Fibroblast of lung (primary cell): ENCODE measurements at regions not wholly inside any gene's neighbourhood (a gene's known extent, or its start where the extent isn't known, plus 50 kb on each side); places are given as distances from the start of the nearest gene placed in this dataset.

Experiments used
- DNase-seq, 2 donors: peaks; one replicate each; pipeline versions ENCODE4 v3.0.0 to v3.0.0-alpha.2; 2010; ENCODE audit warnings: low read depth in 2 of 2
- H2AFZ ChIP-seq: 2 replicates; pipeline ENCODE4 v1.5.1; 2012; ENCODE audit warnings: low read length, control low read depth, inconsistent platforms
- H3K27ac ChIP-seq: 2 replicates; pipeline ENCODE4 v1.5.1; 2011; ENCODE audit warnings: low read length, control low read depth; ENCODE audit not compliant: insufficient read depth
- H3K27me3 ChIP-seq: 2 replicates; pipeline ENCODE4 v1.5.1; 2011; ENCODE audit warnings: mild to moderate bottlenecking, low read length; ENCODE audit not compliant: control insufficient read depth, insufficient read depth
- H3K36me3 ChIP-seq: 2 replicates; pipeline ENCODE4 v1.5.1; 2011; ENCODE audit warnings: low read length; ENCODE audit not compliant: control insufficient read depth, insufficient read depth
- H3K4me1 ChIP-seq: 2 replicates; pipeline ENCODE4 v1.5.1; 2011; ENCODE audit warnings: low read length; ENCODE audit not compliant: control insufficient read depth, insufficient read depth; ENCODE audit errors: extremely low read depth
- H3K4me2 ChIP-seq: 2 replicates; pipeline ENCODE4 v1.5.1; 2011; ENCODE audit warnings: low read length, control low read depth; ENCODE audit not compliant: insufficient read depth; ENCODE audit errors: extremely low read depth
- H3K4me3 ChIP-seq, 4 experiments: fragments of 200-600 bp in 1 of 4; sonication (generic) in 1 of 4; replicated peaks in 1 of 4; 2 replicates each; pipeline ENCODE4 v1.5.1; 2011 to 2016; ENCODE audit warnings: low read length in 4 of 4, low read depth in 3 of 4, mild to moderate bottlenecking in 3 of 4, control low read depth in 2 of 4, inconsistent platforms in 1 of 4, mixed read lengths in 1 of 4; ENCODE audit not compliant: insufficient read depth in 1 of 4; ENCODE audit errors: control extremely low read depth in 1 of 4
- H3K79me2 ChIP-seq: 2 replicates; pipeline ENCODE4 v1.5.1; 2012; ENCODE audit warnings: mild to moderate bottlenecking, low read length, inconsistent platforms; ENCODE audit not compliant: control insufficient read depth, insufficient read depth
- H3K9ac ChIP-seq: 2 replicates; pipeline ENCODE4 v1.5.1; 2011; ENCODE audit warnings: mild to moderate bottlenecking, low read length, control low read depth; ENCODE audit not compliant: insufficient read depth
- H3K9me3 ChIP-seq: 2 replicates; pipeline ENCODE4 v1.5.1; 2012; ENCODE audit warnings: low read depth, low read length; ENCODE audit not compliant: control insufficient read depth, insufficient read depth
- H4K20me1 ChIP-seq: 2 replicates; pipeline ENCODE4 v1.5.1; 2011; ENCODE audit warnings: low read length; ENCODE audit not compliant: control insufficient read depth, insufficient read depth; ENCODE audit errors: extremely low read depth
- CTCF ChIP-seq, 2 donors: IDR thresholded peaks in 1 of 2; conservative IDR thresholded peaks in 1 of 2; 1 replicate in 1 of 2; 2 replicates in 1 of 2; pipeline ENCODE4 v1.5.1; 2011 to 2012; ENCODE audit warnings: low read length in 2 of 2, control low read depth in 1 of 2, inconsistent platforms in 1 of 2, low read depth in 1 of 2, mild to moderate bottlenecking in 1 of 2
- EZH2 ChIP-seq: IDR thresholded peaks from 2 replicates; pipeline ENCODE4 v1.5.1; 2012; ENCODE audit warnings: low read length, control low read depth, mild to moderate bottlenecking; ENCODE audit errors: missing control alignments

GRCh38 chr2:16244966-16245320 lies 304.6 kb downstream of the MYCN start:
- no peak overlapping the region for H3K27ac ChIP-seq
- no peak for TF ChIP-seq CTCF (conservative IDR thresholded peaks at IDR 0.05 in 1 of 2, IDR thresholded peaks at IDR 0.05 in 1 of 2; ENCODE audit: low read depth in 1 of 2, low read length in 2 of 2)
- no peak overlapping the region for H3K4me3 ChIP-seq
- no peaks in the 10 kb centered on the region for H3K36me3 ChIP-seq
- H3K9ac ChIP-seq: no peak overlapping the region
- no peaks in the 10 kb centered on the region for H3K27me3 ChIP-seq
- no peaks in the 10 kb centered on the region for H3K9me3 ChIP-seq
- H3K4me1 ChIP-seq: no peaks in the 10 kb centered on the region
- no peaks in the 10 kb centered on the region for H3K79me2 ChIP-seq
- no peaks in the 10 kb centered on the region for H4K20me1 ChIP-seq
- H2AFZ ChIP-seq: no peak overlapping the region
- H3K4me2 ChIP-seq: no peak overlapping the region
- DNase-seq: no peak

- DNase-seq: no peak
- H2AFZ ChIP-seq: no peak overlapping the region
- no peaks in the 10 kb centered on the region for H3K36me3 ChIP-seq
- H3K79me2 ChIP-seq: no peaks in the 10 kb centered on the region
- no peaks in the 10 kb centered on the region for H4K20me1 ChIP-seq
- H3K4me1 ChIP-seq: no peaks in the 10 kb centered on the region
- TF ChIP-seq CTCF (conservative IDR thresholded peaks at IDR 0.05 in 1 of 2, IDR thresholded peaks at IDR 0.05 in 1 of 2; ENCODE audit: low read depth in 1 of 2, low read length in 2 of 2) (no peak), EZH2 (no peak)
- H3K9ac ChIP-seq: no peak overlapping the region
- no peak overlapping the region for H3K4me3 ChIP-seq
- H3K9me3 ChIP-seq: no peaks in the 10 kb centered on the region
- H3K4me2 ChIP-seq: no peak overlapping the region
- no peaks in the 10 kb centered on the region for H3K27me3 ChIP-seq
- H3K27ac ChIP-seq: no peak overlapping the region
These were observed 304.0 kb downstream of the MYCN start for GRCh38 chr2:16244153-16244965.

GRCh38 chr2:16243411-16243996 lies 303.2 kb downstream of the MYCN start:
- no peak for DNase-seq
- H4K20me1 ChIP-seq: no peaks in the 10 kb centered on the region
- H3K9me3 ChIP-seq: no peaks in the 10 kb centered on the region
- no peak overlapping the region for H3K27ac ChIP-seq
- TF ChIP-seq CTCF (conservative IDR thresholded peaks at IDR 0.05 in 1 of 2, IDR thresholded peaks at IDR 0.05 in 1 of 2; ENCODE audit: low read depth in 1 of 2, low read length in 2 of 2) (no peak), EZH2 (no peak)
- no peaks in the 10 kb centered on the region for H3K4me1 ChIP-seq
- no peaks in the 10 kb centered on the region for H3K27me3 ChIP-seq
- no peak overlapping the region for H3K4me3 ChIP-seq
- no peak overlapping the region for H2AFZ ChIP-seq
- no peaks in the 10 kb centered on the region for H3K36me3 ChIP-seq
- no peaks in the 10 kb centered on the region for H3K79me2 ChIP-seq
- H3K4me2 ChIP-seq: no peak overlapping the region
- no peak overlapping the region for H3K9ac ChIP-seq
